GM12878 (cell line): ENCODE measurements at regions not wholly inside any gene's neighbourhood (a gene's known extent, or its start where the extent isn't known, plus 50 kb on each side); places are given as distances from the start of the nearest gene placed in this dataset.

Experiments used
- ATAC-seq: fragments of 200-7000 bp; cut with Tn5 transposase; 3 replicates; pipeline ENCODE4 v1.9.1; 2020; ENCODE audit warnings: mild to moderate bottlenecking, moderate library complexity
- BruUV-seq: library from RNA; stranded (reverse); fragments of 400-500 nt; replicated peaks from 2 replicates; lab custom pipeline; 2021; lab: Mats Ljungman, UMichigan
- CTCF ChIA-PET: fragments of 300-600 bp; sonication (Branson Sonifier 250); formaldehyde crosslinking; extraction: SDS; loops from one replicate; lab custom pipeline; 2021; ENCODE audit warnings: inconsistent platforms; lab: Yijun Ruan, JAX
- POLR2A ChIA-PET: fragments of 350-600 bp; formaldehyde crosslinking; extraction: SDS; loops from one replicate; lab custom pipeline; 2021; ENCODE audit warnings: inconsistent platforms; lab: Charles Lee
- RAD21 ChIA-PET: fragments of 300-600 bp; sonication (Branson Sonifier 250); formaldehyde crosslinking; loops from one replicate; lab custom pipeline; 2023; ENCODE audit warnings: antibody characterized with exemption; ENCODE audit not compliant: unreplicated experiment; lab: Charles Lee
- SMC1A ChIA-PET: fragments of 300-600 bp; sonication (Branson Sonifier 250); formaldehyde crosslinking; loops from one replicate; lab custom pipeline; 2023; ENCODE audit not compliant: unreplicated experiment, uncharacterized antibody; lab: Charles Lee
- DNase-seq: peaks from one replicate; pipeline ENCODE4 v3.0.0-alpha.2; 2011; ENCODE audit warnings: low read depth, low spot score
- FAIRE-seq: peaks from 3 replicates; lab custom pipeline; 2011; peaks lifted over from hg19 to GRCh38; lab: Jason Lieb, UNC
- H2AFZ ChIP-seq: 2 replicates; pipeline ENCODE4 v1.6.0; 2011; ENCODE audit warnings: low read depth, low read length, control low read depth; ENCODE audit not compliant: control insufficient read depth
- H3K27ac ChIP-seq: 2 replicates; pipeline ENCODE4 v1.5.1; 2011; ENCODE audit warnings: control low read depth; ENCODE audit not compliant: control insufficient read depth, insufficient read depth
- H3K27me3 ChIP-seq, 2 experiments: replicated peaks in 1 of 2; 2 replicates each; pipeline versions ENCODE4 v1.6.0 to v1.6.1; 2011; ENCODE audit warnings: low read length in 1 of 2; ENCODE audit not compliant: control insufficient read depth in 2 of 2, insufficient read depth in 2 of 2
- H3K36me3 ChIP-seq, 2 experiments: 2 replicates each; pipeline ENCODE4 v1.5.1; 2011; ENCODE audit warnings: low read length in 1 of 2; ENCODE audit not compliant: control insufficient read depth in 2 of 2, insufficient read depth in 2 of 2
- H3K4me1 ChIP-seq: 2 replicates; pipeline ENCODE4 v1.6.1; 2011; ENCODE audit warnings: mild to moderate bottlenecking, low read length, moderate library complexity, mixed read lengths; ENCODE audit not compliant: control insufficient read depth, insufficient read depth
- H3K4me2 ChIP-seq: 2 replicates; pipeline ENCODE4 v1.6.0; 2011; ENCODE audit warnings: control low read depth; ENCODE audit not compliant: control insufficient read depth, insufficient read depth
- H3K4me3 ChIP-seq: fragments of 200-600 bp; sonication (generic); 2 replicates; pipeline ENCODE4 v1.5.1; 2016
- H3K79me2 ChIP-seq: 2 replicates; pipeline ENCODE4 v1.6.0; 2011; ENCODE audit warnings: low read length; ENCODE audit not compliant: control insufficient read depth, insufficient read depth
- H3K9ac ChIP-seq: 2 replicates; pipeline ENCODE4 v1.8.0; 2011; ENCODE audit warnings: low read length, control low read depth, mixed read lengths; ENCODE audit not compliant: control insufficient read depth, insufficient read depth
- H3K9me3 ChIP-seq: replicated peaks from 3 replicates; pipeline ENCODE4 v1.5.1; 2011; ENCODE audit warnings: mild to moderate bottlenecking, low read length; ENCODE audit not compliant: control insufficient read depth, insufficient read depth
- H4K20me1 ChIP-seq: 2 replicates; pipeline ENCODE4 v1.6.0; 2011; ENCODE audit not compliant: control insufficient read depth, insufficient read depth
- EED ChIP-seq: sonication (generic); IDR thresholded peaks from 2 replicates; pipeline ENCODE4 v1.6.1; 2016; ENCODE audit warnings: antibody characterized with exemption, low read depth
- IKZF2 ChIP-seq, 2 experiments: fragments of 450-650 bp; IDR thresholded peaks; 2 replicates each; pipeline ENCODE4 v1.6.1; 2017; ENCODE audit warnings: mild to moderate bottlenecking in 2 of 2, moderate library complexity in 2 of 2
- PRDM15 ChIP-seq: fragments of 450-650 bp; formaldehyde crosslinking; IDR thresholded peaks from 2 replicates; pipeline ENCODE4 v1.4.0; 2020; ENCODE audit warnings: mild to moderate bottlenecking, moderate library complexity
- REST ChIP-seq: IDR thresholded peaks from 2 replicates; pipeline ENCODE4 v1.6.1; 2012; ENCODE audit warnings: mild to moderate bottlenecking, low read depth, low read length
- WGBS: methylation state at CpG from one replicate; pipeline ENCODE4 v1.1.6; 2016; ENCODE audit warnings: low lambda C conversion rate; ENCODE audit not compliant: insufficient replicate concordance, insufficient coverage; ENCODE audit errors: missing lambda C conversion rate; 5-methylcytosine and 5-hydroxymethylcytosine counted together
- in situ Hi-C: fragments of 300-500 bp; cut with MboI; formaldehyde crosslinking; loops from 9 replicates; pipeline ENCODE4 v1.14.3; 2018; ENCODE audit warnings: mixed read lengths
- intact Hi-C: fragments of 100-400 bp; cut with micrococcal nuclease; formaldehyde crosslinking; loops from one replicate; pipeline ENCODE4 v1.14.2; 2022; ENCODE audit not compliant: unreplicated experiment

- SMC1A ChIA-PET: no interaction called here
- CTCF ChIA-PET: no interaction called here
- peaks cover 3% of the 10 kb centered on the region; the same call in 1 of the 2 replicates for H3K4me1 ChIP-seq
These were observed 231.4 kb downstream of the HAUS1 start for GRCh38 chr18:46335534-46336101.

More at GRCh38 chr18:46335534-46336101, 231.4 kb downstream of the HAUS1 start:
- H2AFZ ChIP-seq: no peak overlapping the region
- H3K36me3 ChIP-seq: no peaks in the 10 kb centered on the region
- ATAC-seq (no peak), DNase-seq (no peak), FAIRE-seq (no peak)
- H3K27ac ChIP-seq: no peak overlapping the region
- no peaks in the 10 kb centered on the region for H3K9me3 ChIP-seq
- TF ChIP-seq IKZF2 (IDR thresholded peaks at IDR 0.05) (no peak), EED (no peak), REST (no peak), PRDM15 (CRISPR knock-in tag) (no peak)
- in situ Hi-C loops: no loop called here
- WGBS: 38% methylated on average over 15 of the region's 15 CpGs
- intact Hi-C loops: no loop called here
- no peak overlapping the region for H3K9ac ChIP-seq
- H3K4me3 ChIP-seq: no peak overlapping the region
- no peaks in the 10 kb centered on the region for H4K20me1 ChIP-seq
- no TSS peak for BruUV-seq
- ChIA-PET RAD21 (no interaction called here), POLR2A (no interaction called here)
- peaks cover 6 to 9% of the 10 kb centered on the region in 2 experiments for H3K27me3 ChIP-seq
- no peaks in the 10 kb centered on the region for H3K79me2 ChIP-seq
- no peak overlapping the region for H3K4me2 ChIP-seq
